H9 (cell line): ENCODE measurements at regions not wholly inside any gene's neighbourhood (a gene's known extent, or its start where the extent isn't known, plus 50 kb on each side); places are given as distances from the start of the nearest gene placed in this dataset.

Source experiments
- DNase-seq: peaks from one replicate; pipeline ENCODE4 v3.0.0-alpha.2; 2017
- H2AFZ ChIP-seq: one replicate; pipeline ENCODE4 v1.6.1; 2013; ENCODE audit warnings: mild to moderate bottlenecking, low read length, control low read depth, moderate library complexity
- H2AK5ac ChIP-seq: 2 replicates; pipeline ENCODE4 v1.6.1; 2013; ENCODE audit warnings: low read length, control low read depth, mixed read lengths; ENCODE audit not compliant: insufficient read length
- H2BK120ac ChIP-seq: one replicate; pipeline ENCODE4 v1.6.1; 2013; ENCODE audit warnings: low read depth, mild to moderate bottlenecking, low read length, control low read depth, inconsistent platforms; ENCODE audit not compliant: poor library complexity, severe bottlenecking
- H2BK12ac ChIP-seq: 2 replicates; pipeline ENCODE4 v1.6.1; 2013; ENCODE audit warnings: low read length, control low read depth, mixed read lengths, low read depth; ENCODE audit not compliant: insufficient read length
- H2BK15ac ChIP-seq: 2 replicates; pipeline ENCODE4 v1.6.1; 2013; ENCODE audit warnings: low read depth, low read length, control low read depth
- H2BK20ac ChIP-seq: one replicate; pipeline ENCODE4 v1.6.1; 2013; ENCODE audit warnings: low read depth, mild to moderate bottlenecking, low read length, control low read depth, inconsistent platforms; ENCODE audit not compliant: poor library complexity, severe bottlenecking
- H2BK5ac ChIP-seq: 2 replicates; pipeline ENCODE4 v1.6.1; 2013; ENCODE audit warnings: low read length, control low read depth, mixed read lengths; ENCODE audit not compliant: insufficient read length
- H3K14ac ChIP-seq: 2 replicates; pipeline ENCODE4 v1.6.1; 2013; ENCODE audit warnings: low read length, control low read depth; ENCODE audit not compliant: insufficient read depth
- H3K18ac ChIP-seq: 2 replicates; pipeline ENCODE4 v1.6.1; 2013; ENCODE audit warnings: low read depth, mild to moderate bottlenecking, mixed read lengths, low read length, control low read depth; ENCODE audit not compliant: insufficient read length
- H3K23ac ChIP-seq: 2 replicates; pipeline ENCODE4 v1.6.1; 2013; ENCODE audit warnings: low read length, control low read depth, mixed read lengths, low read depth; ENCODE audit not compliant: insufficient read length
- H3K23me2 ChIP-seq: 2 replicates; pipeline ENCODE4 v1.6.1; 2013; ENCODE audit warnings: low read depth, mild to moderate bottlenecking, mixed read lengths, low read length, control low read depth; ENCODE audit not compliant: insufficient read length, poor library complexity, severe bottlenecking
- H3K27ac ChIP-seq: 2 replicates; pipeline ENCODE4 v1.5.1; 2013; ENCODE audit warnings: low read length, control low read depth, mixed read lengths, low read depth; ENCODE audit not compliant: insufficient read length
- H3K27me3 ChIP-seq: 2 replicates; pipeline ENCODE4 v1.6.1; 2013; ENCODE audit warnings: low read length, control low read depth, inconsistent platforms; ENCODE audit not compliant: insufficient read depth
- H3K4ac ChIP-seq: 2 replicates; pipeline ENCODE4 v1.6.1; 2013; ENCODE audit warnings: low read depth, mild to moderate bottlenecking, control low read depth, inconsistent platforms, low read length, moderate library complexity
- H3K4me1 ChIP-seq: 2 replicates; pipeline ENCODE4 v1.6.1; 2013; ENCODE audit warnings: low read length, control low read depth, inconsistent platforms; ENCODE audit not compliant: insufficient read depth
- H3K4me2 ChIP-seq: 2 replicates; pipeline ENCODE4 v1.6.1; 2013; ENCODE audit warnings: low read length, control low read depth, mixed read lengths; ENCODE audit not compliant: insufficient read length, insufficient read depth
- H3K56ac ChIP-seq: 2 replicates; pipeline ENCODE4 v1.6.1; 2013; ENCODE audit warnings: low read depth, mild to moderate bottlenecking, mixed read lengths, low read length, control low read depth; ENCODE audit not compliant: insufficient read length
- H3K79me1 ChIP-seq: 2 replicates; pipeline ENCODE4 v1.6.1; 2013; ENCODE audit warnings: low read depth, mild to moderate bottlenecking, moderate library complexity, low read length, control low read depth, inconsistent platforms; ENCODE audit not compliant: insufficient read depth, poor library complexity, severe bottlenecking
- H3K79me2 ChIP-seq: 2 replicates; pipeline ENCODE4 v1.6.1; 2013; ENCODE audit warnings: low read length, control low read depth, inconsistent platforms; ENCODE audit not compliant: insufficient read depth
- H3K9ac ChIP-seq: 2 replicates; pipeline ENCODE4 v1.6.1; 2013; ENCODE audit warnings: low read length, control low read depth, mixed read lengths; ENCODE audit not compliant: insufficient read length; ENCODE audit errors: extremely low read depth
- H3K9me3 ChIP-seq: one replicate; pipeline ENCODE4 v1.6.1; 2013; ENCODE audit warnings: low read depth, low read length, inconsistent platforms; ENCODE audit not compliant: control insufficient read depth
- H3T11ph ChIP-seq: one replicate; pipeline ENCODE4 v1.6.1; 2013; ENCODE audit warnings: mild to moderate bottlenecking, low read length, control low read depth, inconsistent platforms
- H4K20me1 ChIP-seq: one replicate; pipeline ENCODE4 v1.6.1; 2013; ENCODE audit not compliant: control insufficient read depth, insufficient read length, insufficient read depth
- H4K5ac ChIP-seq: 2 replicates; pipeline ENCODE4 v1.6.1; 2013; ENCODE audit warnings: low read depth, mild to moderate bottlenecking, mixed read lengths, low read length, control low read depth; ENCODE audit not compliant: insufficient read length
- H4K8ac ChIP-seq: replicated peaks from 2 replicates; pipeline ENCODE4 v1.6.1; 2013; ENCODE audit warnings: low read length, control low read depth, mixed read lengths, low read depth; ENCODE audit not compliant: insufficient read length
- H4K91ac ChIP-seq: 2 replicates; pipeline ENCODE4 v1.6.1; 2013; ENCODE audit warnings: low read depth, mild to moderate bottlenecking, moderate library complexity, mixed read lengths, low read length, control low read depth; ENCODE audit not compliant: insufficient read length
- H3K27ac Mint-ChIP-seq, 3 experiments: 2 replicates in 2 of 3; 3 replicates in 1 of 3; pipeline ENCODE4 v1.8.0; 2020 to 2021; ENCODE audit warnings: mixed read lengths in 3 of 3, mild to moderate bottlenecking in 1 of 3, moderate library complexity in 1 of 3
- H3K27me3 Mint-ChIP-seq: 2 replicates; pipeline ENCODE4 v1.8.0; 2021; ENCODE audit warnings: low read depth, mild to moderate bottlenecking, moderate library complexity, mixed read lengths
- H3K36me3 Mint-ChIP-seq, 3 experiments: 2 replicates in 2 of 3; 3 replicates in 1 of 3; pipeline ENCODE4 v1.8.0; 2020 to 2021; ENCODE audit warnings: low read depth in 3 of 3, mixed read lengths in 3 of 3; ENCODE audit not compliant: insufficient read depth in 1 of 3
- H3K4me1 Mint-ChIP-seq, 2 experiments: 2 replicates each; pipeline ENCODE4 v1.8.0; 2020; ENCODE audit warnings: mixed read lengths in 2 of 2
- H3K4me3 Mint-ChIP-seq, 2 experiments: 2 replicates in 1 of 2; 3 replicates in 1 of 2; pipeline ENCODE4 v1.8.0; 2020 to 2021; ENCODE audit warnings: mild to moderate bottlenecking in 2 of 2, mixed read lengths in 2 of 2, moderate library complexity in 1 of 2
- H3K9me3 Mint-ChIP-seq, 2 experiments: 2 replicates in 1 of 2; 3 replicates in 1 of 2; pipeline ENCODE4 v1.8.0; 2020; ENCODE audit warnings: mild to moderate bottlenecking in 2 of 2, mixed read lengths in 2 of 2, moderate library complexity in 1 of 2
- TF ChIP-seq, protein P1 (sequence below): fragments of 200-600 bp; sonication (generic); conservative IDR thresholded peaks from 3 replicates; pipeline ENCODE4 v1.8.0; 2021; ENCODE audit warnings: antibody characterized with exemption, mild to moderate bottlenecking

DNA sequence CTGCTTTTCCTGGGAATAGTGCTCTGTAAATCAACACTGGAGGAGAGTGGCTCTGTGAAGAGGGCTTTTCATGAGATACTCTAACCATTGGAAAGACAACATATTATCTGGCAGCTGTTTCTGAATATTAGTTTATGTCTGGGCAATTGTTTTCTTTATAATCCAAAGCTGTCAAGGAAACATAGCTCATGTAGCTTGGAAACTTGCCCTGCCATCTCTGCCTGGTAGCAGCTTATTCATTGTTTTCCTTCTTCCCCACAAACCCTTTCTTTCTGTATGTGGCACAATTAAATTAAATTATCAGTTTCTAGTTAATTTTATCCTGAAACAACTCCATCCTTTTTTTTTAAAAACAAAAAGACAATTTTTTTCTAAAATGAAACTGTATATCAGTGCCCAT is 160.0 kb downstream of the EDEM1 start:
- Histone ChIP-seq H3K27ac (no peak overlapping the region), H3K79me1 (no peaks in the 10 kb centered on the region), H3K56ac (no peak overlapping the region), H4K91ac (no peak overlapping the region), H3K4me1 (no peaks in the 10 kb centered on the region), H3K14ac (no peak overlapping the region), H2BK120ac (no peak overlapping the region), H2AK5ac (no peak overlapping the region), H3K4me2 (no peak overlapping the region), H3K9ac (no peak overlapping the region), H4K5ac (no peak overlapping the region), H2BK20ac (no peak overlapping the region), H3K23me2 (no peaks in the 10 kb centered on the region), H2AFZ (no peak overlapping the region), H4K20me1 (no peaks in the 10 kb centered on the region), H3K18ac (no peak overlapping the region), H2BK5ac (no peak overlapping the region), H3T11ph (no peak overlapping the region), H3K9me3 (no peaks in the 10 kb centered on the region), H3K27me3 (no peaks in the 10 kb centered on the region), H3K79me2 (no peaks in the 10 kb centered on the region), H3K4ac (no peak overlapping the region), H2BK15ac (no peak overlapping the region), H2BK12ac (no peak overlapping the region), H3K23ac (no peak overlapping the region), H4K8ac (no peak overlapping the region)
- peaks cover 3% of the 10 kb centered on the region; the same call in 1 of the 2 replicates for H3K27me3 Mint-ChIP-seq
- H3K27ac Mint-ChIP-seq = no peak overlapping the region
- peaks cover 0 to 4% (median 0%) of the 10 kb centered on the region in 3 experiments; a peak in 1 of 7 replicates for H3K36me3 Mint-ChIP-seq
- TF ChIP-seq, protein P1, sequence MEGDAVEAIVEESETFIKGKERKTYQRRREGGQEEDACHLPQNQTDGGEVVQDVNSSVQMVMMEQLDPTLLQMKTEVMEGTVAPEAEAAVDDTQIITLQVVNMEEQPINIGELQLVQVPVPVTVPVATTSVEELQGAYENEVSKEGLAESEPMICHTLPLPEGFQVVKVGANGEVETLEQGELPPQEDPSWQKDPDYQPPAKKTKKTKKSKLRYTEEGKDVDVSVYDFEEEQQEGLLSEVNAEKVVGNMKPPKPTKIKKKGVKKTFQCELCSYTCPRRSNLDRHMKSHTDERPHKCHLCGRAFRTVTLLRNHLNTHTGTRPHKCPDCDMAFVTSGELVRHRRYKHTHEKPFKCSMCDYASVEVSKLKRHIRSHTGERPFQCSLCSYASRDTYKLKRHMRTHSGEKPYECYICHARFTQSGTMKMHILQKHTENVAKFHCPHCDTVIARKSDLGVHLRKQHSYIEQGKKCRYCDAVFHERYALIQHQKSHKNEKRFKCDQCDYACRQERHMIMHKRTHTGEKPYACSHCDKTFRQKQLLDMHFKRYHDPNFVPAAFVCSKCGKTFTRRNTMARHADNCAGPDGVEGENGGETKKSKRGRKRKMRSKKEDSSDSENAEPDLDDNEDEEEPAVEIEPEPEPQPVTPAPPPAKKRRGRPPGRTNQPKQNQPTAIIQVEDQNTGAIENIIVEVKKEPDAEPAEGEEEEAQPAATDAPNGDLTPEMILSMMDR = no peak
- H3K4me3 Mint-ChIP-seq = no peak overlapping the region
- H3K4me1 Mint-ChIP-seq = peaks cover 0 to 3% of the 10 kb centered on the region in 2 experiments; a peak in 2 of 4 replicates
- DNase-seq = no peak
- peaks cover 3 to 8% of the 10 kb centered on the region in 2 experiments for H3K9me3 Mint-ChIP-seq
